KG1 (cell line): ENCODE measurements at regions not wholly inside any gene's neighbourhood (a gene's known extent, or its start where the extent isn't known, plus 50 kb on each side); places are given as distances from the start of the nearest gene placed in this dataset.

Source experiments
- DNase-seq: peaks from one replicate; lab custom pipeline; 2025; lab: John Stamatoyannopoulos, UW

DNA sequence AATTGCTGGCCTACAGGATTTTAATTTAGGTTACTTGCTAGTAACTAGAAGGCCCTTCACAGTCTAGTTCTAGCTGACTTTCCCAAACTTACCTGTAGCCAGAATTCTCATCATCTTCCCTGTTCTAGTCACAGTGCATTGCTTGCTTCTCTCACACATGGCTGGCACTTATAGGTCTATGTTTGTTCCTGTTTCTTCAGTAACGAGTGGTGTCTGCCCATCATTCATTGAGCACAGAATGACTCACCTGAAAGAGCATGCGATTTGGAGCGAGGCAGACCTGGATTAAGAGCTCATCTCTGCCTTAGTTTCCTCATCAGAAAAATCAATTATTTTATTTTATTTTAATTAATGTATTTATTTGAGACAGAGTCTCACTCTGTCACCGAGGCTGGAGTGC, 201.7 kb upstream of the ANK2 start:
- DNase-seq = no peak

DNA sequence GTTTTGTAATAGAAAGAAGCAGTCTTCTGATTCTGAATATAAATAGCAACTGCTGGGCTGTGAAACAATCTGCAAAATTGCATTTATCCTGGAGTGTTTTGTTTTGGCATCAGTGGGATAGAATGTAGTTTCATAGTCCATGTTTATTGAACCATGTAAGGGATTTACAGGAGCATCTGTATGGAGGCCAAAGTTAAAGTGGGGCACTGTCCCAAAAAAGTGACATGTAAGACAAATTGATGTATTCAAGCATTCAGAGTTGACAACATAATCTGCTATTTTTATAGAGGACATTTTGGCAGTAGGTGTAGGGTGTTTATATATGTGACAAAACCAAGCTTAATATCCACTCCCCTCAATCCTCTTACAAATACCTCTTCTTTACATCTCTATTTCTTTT, 200.5 kb upstream of the ANK2 start:
- DNase-seq = no peak

DNA sequence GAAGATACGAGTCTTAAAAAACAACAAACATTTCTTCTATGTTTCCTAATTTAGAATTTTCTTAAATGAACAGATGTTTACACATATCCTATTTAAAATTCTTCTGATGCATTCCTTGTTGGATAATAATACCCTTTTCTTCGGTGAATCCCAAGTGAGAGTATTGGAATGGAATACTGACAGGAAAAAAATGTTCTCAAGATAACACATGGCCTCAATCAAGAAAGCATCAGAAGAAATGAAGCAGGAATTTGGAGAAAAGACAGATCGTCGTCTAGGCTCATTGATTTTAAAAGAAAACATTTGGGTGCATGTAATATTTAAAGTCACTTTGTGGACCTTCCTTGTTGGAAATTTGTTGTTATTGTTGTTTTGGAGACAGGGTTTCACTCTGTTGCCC, 196.9 kb upstream of the ANK2 start:
- no peak for DNase-seq

DNA sequence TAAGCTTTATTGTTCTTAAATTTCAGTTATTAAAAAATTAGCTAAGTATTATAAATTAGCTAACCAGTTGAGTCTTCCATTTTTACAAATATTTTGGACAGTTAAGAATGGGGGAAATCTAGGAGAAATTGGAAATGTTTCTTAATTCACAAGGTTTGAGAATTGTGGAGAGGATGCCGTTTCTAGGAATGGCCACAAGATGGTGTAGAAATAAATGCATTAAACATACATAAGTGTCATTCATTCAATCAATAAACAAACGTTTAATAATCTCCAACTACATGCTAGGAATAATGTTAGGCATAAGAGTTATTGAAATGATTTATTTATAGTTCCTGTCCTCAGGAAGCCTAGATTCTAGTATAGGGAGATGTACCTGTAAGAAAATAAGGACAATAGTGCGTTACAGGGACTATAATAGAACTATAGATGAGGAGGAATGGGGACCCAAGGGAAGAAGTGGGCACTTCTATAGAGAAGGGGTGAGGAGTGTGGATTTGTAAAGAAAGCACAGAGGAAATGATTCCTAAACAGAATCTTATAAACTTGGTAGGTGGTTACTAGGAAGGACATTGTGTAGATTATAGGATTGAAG, 195.7 kb upstream of the ANK2 start:
- DNase-seq = no peak

DNA sequence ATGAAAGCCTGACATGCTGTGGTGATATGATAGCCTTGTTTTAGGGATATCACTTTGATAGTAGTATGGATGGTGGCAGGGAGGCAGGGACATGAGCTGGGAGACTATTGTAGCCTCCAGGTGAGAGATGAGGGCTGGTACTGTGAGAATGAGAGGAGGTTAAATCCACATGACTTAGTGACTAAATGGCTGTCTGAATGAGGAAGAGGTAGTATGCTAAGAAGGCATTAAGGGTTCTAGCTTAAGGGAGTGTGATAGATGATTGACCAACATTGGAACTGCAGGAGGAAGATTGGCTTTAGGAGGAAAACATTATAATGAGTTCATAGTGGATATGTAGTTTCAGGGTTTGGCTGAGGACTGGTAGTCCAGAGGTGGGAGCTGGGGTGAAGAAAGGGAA, 195.0 kb upstream of the ANK2 start:
- DNase-seq = no peak

DNA sequence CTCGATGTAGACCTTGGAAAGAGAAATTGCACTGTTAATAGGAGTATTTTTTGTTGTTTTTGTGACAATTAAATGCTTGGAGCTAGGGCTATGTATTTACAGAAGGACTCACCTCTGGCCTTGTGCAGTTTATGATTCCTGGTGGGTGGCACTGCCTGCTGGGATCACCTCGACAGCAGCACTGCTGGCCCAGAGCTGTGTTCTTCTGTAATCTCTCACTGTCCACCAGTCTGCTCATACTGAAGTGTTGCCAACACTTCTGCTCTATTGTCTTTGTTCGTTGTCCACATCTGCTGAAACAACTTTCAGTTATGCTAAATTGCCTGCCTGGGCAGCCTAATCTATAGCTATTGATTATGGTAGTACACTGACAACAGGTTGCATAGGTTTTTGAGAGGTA, 194.4 kb upstream of the ANK2 start:
- no peak for DNase-seq

DNA sequence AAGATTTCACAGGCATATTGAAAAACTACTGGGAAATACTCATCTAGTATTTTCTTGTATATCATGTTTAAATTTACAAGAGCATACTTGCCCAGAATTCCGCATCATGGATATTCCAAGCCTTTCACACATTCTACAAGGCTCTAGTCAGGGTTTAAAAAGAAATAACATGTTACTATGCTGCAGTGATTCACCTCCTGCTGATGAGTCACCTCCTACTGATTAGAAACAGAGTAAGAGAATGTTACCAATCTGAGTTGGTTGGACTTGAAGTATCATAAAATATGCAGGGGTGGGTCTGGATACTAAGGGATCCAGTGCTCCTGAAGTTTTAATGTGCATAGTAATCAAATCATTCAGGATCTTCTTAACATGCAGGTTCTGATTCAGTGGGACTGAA, 192.0 kb upstream of the ANK2 start:
- no peak for DNase-seq

DNA sequence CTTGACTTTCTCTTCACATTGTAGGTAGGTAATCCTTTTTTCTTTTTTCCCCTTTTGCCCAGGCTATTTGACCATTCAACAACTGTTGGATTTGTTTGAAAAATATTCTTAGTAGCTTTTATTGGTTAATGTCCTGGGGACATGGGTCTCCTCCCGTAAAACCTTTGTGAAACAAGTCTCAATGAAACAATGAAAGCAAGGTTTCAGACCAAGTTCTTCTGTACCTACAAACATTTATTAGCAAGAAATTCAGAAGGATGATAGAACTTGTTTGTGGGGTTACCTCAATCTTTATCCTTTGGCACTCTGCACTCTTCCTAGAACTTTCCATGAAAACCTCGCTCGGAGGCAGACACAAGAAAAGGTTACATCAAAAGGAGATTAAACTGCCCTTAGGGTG, 190.7 kb upstream of the ANK2 start:
- DNase-seq = no peak

DNA sequence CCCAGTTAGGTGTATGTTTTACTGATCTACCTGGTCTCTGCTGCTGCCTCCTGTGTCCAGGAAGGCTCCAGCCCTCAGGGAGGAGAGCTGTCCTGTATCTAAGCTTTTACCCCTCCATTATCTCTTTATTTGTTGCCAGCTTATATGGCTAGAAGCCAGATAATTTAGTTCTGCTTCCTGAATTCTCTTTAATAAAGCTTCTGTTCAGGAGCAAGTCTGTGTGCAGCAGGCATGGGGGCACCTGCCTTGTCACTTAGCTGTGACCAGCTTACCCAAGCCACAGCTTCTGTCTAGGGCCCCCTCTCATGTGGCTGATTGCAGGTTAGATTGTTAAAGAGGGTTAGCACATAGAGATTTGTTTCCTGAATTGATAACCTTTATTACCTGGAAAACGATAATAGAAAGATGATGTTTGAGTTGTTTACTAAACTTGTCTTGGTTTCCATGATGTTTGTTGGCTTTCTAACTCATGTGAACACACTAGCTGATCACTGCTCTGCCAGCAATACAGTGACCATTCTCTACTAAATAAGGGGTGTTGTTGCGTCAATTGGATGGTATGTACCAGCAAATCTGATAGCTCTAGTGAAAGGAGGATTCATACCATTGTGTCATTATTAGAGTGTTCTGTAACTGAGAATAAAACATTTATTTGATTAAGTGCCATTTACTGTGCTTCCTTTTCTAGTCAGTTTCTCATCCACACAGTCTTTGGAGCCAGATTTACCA, 189.8 kb upstream of the ANK2 start:
- DNase-seq = no peak

DNA sequence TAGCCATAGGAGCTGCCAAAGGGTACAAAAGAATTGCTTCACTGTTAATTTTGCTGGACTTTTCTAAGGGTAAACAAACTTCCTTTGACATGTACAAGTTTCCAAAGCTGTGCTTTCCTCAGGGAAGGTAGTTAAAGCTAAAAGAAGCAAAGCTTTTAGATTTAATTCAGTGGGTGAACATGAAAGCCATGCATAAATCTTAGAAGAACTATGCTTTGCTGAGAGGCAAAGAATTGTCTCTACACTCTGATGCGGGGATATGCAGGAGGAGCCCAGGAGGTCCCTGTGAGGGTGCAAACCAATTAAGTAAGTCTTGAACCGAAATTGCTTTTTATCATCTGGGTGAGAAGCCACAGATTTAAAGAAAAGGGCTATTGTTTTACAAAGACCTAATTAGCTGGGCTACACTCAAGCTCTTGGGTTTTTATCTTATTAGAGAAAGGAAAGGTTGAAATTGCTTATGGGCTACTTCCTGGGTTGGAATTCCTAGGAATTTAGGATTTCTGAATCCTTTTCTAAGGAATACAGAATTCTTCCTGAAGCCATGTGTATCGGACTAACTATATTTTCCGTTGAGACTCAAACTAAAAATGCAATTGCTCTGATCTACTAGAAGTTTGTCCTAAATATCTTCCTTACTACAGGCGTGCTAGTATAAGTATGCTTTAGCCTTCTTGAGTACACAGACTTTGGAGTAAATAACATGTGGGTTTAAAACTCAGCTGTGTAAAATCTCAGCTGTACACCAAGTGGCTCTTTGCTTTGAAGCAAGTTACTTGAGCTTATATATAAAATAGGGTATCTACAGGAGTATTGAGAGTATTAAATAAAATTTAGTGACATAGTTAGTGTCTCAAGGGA, 188.4 kb upstream of the ANK2 start:
- DNase-seq = no peak

DNA sequence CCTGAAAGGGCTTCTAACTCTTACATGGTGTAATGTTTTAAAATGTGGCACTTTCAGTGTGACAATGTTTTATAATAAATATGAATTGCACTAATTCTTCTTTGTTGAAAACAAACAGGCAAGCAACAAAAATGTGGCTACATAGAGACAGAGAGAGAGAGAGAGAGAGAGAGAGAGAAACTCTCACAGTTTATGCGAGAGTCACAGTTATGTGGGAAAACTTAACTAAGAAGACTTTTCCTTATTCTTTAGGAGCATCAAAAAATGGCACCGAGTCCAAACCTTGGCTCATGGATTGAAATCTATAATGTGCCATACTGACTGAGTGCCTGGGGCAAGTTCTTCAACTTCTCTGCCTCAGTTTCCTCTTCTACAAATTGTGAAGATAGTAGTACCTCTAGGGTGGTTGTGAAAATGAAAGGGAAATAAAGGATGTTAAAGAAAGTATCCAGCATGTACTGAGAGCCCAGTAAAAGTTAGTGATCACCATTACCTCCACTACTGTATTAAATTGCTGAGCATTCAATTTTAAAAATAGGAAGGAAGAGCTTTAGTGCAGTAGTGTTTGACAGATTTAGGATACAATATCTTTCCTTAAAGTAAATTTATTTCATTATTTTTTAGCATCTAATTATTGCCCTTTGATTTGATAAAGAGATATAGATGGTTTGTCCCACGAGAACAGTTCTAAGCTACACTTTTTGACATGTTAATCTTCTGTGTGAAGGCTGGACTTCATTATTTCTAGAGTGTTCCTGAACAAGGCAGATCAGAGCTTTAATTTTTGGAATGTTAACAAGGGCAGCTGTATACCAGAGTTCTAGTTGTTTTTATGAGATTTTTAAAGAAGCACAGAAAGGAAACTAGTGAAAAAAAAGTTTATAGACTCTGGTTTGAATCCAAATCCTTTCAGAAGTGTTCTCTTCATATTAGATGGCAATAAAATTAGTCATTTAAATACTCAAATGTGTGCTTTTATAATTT, 187.5 kb upstream of the ANK2 start:
- DNase-seq = no peak

DNA sequence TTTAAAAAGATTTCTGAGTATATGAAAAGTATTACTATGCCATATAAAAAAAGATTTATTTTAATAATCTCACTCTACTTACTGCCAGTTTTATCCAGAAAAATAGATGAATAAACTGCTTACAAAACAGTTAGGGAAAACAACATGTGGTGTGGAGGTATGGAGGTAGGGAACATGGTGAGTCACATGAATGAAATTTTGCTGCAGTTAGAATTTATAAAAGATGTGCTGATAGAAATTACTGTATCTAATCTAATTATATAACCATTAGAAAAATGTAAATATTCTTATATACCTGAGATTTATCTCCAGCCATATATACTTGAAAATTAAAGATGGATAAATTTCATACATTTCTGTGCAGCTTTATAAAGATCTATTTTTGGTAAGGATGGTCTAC, 184.0 kb upstream of the ANK2 start:
- DNase-seq = no peak

DNA sequence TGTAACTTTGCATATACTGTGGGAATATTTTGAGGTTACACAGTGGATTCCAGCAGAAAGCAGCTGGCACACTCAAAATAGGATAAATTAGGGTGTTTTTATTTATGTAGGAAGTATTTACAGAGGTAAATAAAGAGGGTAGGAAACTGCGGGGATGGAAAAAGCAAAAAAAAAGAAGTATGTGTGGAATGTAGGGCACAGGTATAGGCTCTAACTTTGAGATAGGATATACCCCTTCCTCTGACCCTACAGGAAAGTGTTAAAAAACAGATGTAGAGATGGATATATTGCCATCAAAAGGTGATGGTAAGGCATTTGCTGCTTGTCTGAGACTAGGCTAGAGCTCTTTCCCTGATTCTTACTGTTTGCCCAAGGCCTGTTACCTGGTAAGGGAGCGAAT, 173.1 kb upstream of the ANK2 start:
- no peak for DNase-seq

DNA sequence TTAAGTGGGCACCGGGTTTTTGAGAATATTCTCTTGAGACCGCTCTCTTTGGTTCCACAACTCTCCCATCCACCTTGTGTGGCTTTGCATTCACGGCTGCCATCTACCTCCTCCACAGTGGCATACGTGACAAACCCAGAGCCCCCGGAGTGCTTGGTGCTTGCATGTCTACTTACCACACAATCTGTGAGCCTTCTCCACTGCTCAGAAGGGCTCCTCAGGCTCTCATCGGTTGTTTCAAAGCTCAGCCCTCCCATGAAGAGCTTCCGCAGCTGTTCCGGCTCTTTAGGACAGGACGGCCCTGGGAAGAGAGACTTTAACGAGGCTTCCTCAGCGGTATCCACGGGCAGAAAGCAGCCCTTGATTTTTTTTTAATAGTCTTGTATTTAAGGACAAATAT, 167.6 kb upstream of the ANK2 start:
- DNase-seq = no peak

DNA sequence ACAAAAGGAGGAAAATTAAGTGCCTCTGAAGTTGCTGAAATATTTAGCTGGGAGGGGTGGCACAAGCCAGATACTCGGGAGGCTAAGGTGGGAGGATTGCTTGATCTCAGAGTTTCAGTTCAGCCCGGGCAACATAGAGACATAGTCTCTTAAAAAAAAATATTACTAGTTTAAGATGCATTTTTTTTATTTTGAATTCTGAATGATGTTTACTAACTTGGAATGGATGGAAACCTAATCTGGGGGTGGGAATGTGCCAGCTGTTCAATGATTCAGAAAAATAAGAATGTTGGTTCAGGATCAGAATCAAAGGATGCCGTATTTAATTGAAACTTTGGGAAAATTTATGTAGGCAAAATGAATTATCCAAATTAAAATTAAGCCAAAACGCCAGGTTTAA, 167.2 kb upstream of the ANK2 start:
- DNase-seq = no peak

DNA sequence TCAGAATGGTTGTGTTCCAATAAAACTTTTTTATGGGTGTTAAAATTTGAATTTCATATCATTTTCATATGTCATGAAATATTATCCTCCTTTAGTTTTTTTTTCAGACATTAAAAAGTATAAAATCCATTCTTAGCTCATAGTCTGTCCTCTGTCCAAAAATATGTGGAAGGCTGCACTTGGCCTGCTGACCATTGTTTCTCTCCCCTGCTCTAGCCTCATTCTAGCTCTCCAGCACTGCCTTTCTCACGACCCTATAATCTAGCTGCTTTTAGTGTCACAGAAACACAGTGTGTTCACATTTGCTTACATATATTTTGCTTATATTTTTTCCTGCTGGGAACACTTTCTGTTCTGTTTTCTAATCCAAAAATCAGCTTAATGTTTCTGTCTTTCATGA, 165.0 kb upstream of the ANK2 start:
- DNase-seq = no peak

DNA sequence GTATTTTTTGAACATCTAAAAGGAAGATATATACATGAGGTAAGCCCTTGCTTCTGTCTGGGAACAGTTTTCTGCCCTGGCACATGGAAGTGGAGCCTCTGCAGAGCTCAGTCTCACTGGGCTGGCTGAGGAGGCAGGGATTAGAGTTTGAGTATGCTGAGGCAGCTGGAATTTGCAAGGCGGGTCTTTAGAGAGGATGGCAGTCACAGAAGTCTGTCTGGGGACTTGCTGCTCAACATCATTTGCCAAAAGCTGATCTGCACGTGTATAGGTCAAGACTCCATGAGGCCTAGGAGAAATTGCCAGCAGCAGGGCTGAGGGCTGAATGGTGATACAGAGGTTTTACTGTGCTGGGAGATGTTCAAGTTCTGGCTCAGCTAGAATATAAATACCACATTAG, 163.6 kb upstream of the ANK2 start:
- DNase-seq = no peak

DNA sequence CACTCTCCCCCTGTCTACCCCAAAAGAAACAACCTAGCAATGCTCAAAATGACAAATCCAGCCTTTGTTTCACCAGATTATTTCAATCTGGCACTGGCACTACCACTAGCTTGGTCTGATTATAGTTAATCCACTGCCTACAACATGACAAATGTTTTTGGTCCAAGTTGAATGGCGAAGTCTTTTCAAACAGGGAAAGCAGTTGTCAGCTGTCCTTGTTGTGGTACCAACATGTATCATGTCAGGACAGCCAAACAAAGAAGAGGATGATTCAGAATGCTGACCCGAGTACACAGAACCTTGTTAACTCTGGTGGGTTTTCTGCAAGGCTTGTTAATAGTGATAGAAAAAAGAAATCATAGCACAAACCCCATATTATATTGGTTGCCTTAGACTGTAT, 160.8 kb upstream of the ANK2 start:
- DNase-seq = no peak

DNA sequence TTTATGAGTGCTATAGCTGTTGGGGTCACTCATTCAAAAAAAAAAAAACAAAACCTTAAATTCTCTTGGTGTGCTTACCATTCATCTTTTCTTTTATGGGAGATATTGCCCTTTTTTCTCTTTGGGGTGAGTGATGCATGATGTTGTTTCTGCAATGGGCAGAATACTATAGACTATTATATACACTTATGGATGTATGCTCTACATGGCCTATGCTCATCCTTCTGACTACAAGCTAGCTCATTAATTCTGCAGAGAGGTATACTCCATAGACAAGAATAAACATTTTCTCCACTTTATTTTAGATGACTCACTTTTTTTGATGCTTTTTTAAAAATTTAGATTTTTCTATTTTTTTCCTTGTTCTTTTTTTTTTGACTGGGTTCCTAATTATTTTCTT, 160.3 kb upstream of the ANK2 start:
- no peak for DNase-seq

DNA sequence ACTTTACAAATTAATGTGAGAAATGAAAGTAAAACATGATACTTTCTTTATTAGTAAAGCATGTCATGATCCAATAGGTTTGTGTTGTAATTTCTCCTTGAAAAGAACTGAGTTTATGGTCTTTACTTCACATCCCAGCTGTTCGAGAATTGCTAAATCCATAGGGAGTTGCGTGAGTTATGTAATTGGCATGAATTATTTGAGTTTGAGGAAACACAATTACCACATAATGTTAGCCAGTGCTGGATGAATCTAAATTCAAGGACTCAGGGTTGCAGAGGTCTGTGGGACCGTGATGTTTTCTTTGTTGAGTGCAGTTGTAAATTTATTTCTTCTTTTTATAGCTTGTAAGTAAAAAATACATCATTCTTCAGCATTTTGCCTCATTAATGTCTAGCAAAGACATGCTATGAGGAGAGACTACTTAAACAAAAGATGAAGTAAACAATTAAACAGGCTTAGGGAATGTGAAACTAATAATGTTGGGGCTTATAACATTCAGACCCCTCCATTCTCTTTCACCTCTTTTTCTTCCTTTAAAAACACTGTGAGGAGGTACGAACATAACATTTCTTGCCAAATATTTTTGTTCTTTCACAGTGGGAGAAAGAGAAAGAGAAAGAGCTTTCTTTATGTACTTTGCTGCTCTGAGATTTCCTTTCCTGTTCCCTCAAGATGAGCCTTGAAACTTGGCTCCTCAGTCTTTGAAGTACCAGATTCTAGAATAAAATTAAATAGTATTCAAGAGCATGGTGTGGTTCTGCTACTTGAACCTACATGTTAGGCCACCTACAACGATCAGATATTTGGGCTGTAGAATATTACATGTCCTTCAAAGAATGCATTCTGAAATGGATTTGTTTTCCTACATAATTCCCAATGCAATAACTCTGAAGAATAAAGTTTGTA, 159.6 kb upstream of the ANK2 start:
- no peak for DNase-seq

DNA sequence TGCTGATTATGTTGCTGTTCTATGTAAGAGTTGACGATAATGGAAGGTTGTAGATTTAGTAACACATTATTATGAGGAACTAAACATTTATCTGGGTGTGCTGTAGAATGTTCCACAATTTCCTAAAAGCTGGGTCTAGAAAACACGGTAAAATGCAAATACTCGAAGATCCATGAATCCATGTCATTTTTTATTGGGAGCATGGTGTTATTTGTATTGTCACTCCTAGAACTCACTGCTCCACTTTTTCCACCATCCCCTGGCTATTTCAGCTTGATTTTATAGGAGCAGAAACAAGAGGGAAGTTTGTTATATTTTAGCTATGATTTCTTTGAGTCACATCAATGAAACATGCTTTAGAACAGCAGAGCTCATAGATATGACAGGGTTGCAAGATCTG, 155.0 kb upstream of the ANK2 start:
- no peak for DNase-seq
